H1 (cell line): ENCODE measurements at regions not wholly inside any gene's neighbourhood (a gene's known extent, or its start where the extent isn't known, plus 50 kb on each side); places are given as distances from the start of the nearest gene placed in this dataset.

ENCODE experiments used
- CTCF ChIA-PET: fragments of 300-600 bp; sonication (Branson Sonifier 250); formaldehyde crosslinking; loops from one replicate; lab custom pipeline; 2021; ENCODE audit not compliant: partially characterized antibody; lab: Charles Lee
- POLR2A ChIA-PET: fragments of 300-600 bp; sonication (Branson Sonifier 250); formaldehyde crosslinking; loops from one replicate; lab custom pipeline; 2021; ENCODE audit warnings: inconsistent platforms; ENCODE audit not compliant: partially characterized antibody; lab: Charles Lee
- DNase-seq, 2 experiments: peaks; one replicate each; pipeline versions ENCODE4 v3.0.0 to v3.0.0-alpha.2; 2010 to 2022; ENCODE audit warnings: low spot score in 2 of 2, low read depth in 1 of 2, mixed read lengths in 1 of 2
- FAIRE-seq: peaks from 2 replicates; lab custom pipeline; 2011; peaks lifted over from hg19 to GRCh38; lab: Jason Lieb, UNC
- H2AFZ ChIP-seq: 2 replicates; pipeline ENCODE4 v1.8.1; 2012; ENCODE audit warnings: low read length, inconsistent platforms
- H2AK5ac ChIP-seq: 2 replicates; pipeline ENCODE4 v1.6.1; 2013; ENCODE audit warnings: low read depth, low read length
- H2BK120ac ChIP-seq: replicated peaks from 2 replicates; pipeline ENCODE3; 2013; ENCODE audit warnings: low read depth, low read length, inconsistent platforms
- H2BK12ac ChIP-seq: 2 replicates; pipeline ENCODE4 v1.6.1; 2013; ENCODE audit warnings: low read depth, low read length
- H2BK15ac ChIP-seq: 2 replicates; pipeline ENCODE4 v1.6.1; 2013; ENCODE audit warnings: low read length
- H2BK20ac ChIP-seq: 2 replicates; pipeline ENCODE4 v1.6.1; 2013; ENCODE audit warnings: low read length
- H2BK5ac ChIP-seq: 2 replicates; pipeline ENCODE4 v1.6.1; 2013; ENCODE audit warnings: low read depth, low read length
- H3K14ac ChIP-seq: 2 replicates; pipeline ENCODE4 v1.6.1; 2013; ENCODE audit warnings: inconsistent platforms; ENCODE audit not compliant: insufficient read length
- H3K18ac ChIP-seq: 2 replicates; pipeline ENCODE4 v1.6.1; 2013; ENCODE audit warnings: low read length; ENCODE audit errors: extremely low read depth
- H3K23ac ChIP-seq: 2 replicates; pipeline ENCODE4 v1.6.1; 2013; ENCODE audit warnings: inconsistent platforms; ENCODE audit not compliant: insufficient read length
- H3K23me2 ChIP-seq: 2 replicates; pipeline ENCODE4 v1.6.1; 2013; ENCODE audit warnings: low read depth, low read length
- H3K27ac ChIP-seq: 2 replicates; pipeline ENCODE4 v1.6.1; 2011; ENCODE audit warnings: low read depth, low read length, inconsistent platforms
- H3K27me3 ChIP-seq, 4 experiments: replicated peaks in 1 of 4; 1 replicate in 1 of 4; 2 replicates in 3 of 4; pipeline versions ENCODE4 v1.6.1 to v1.8.1; 2011 to 2013; ENCODE audit warnings: low read length in 3 of 4, mild to moderate bottlenecking in 3 of 4, inconsistent platforms in 2 of 4, mixed read lengths in 2 of 4, moderate library complexity in 1 of 4; ENCODE audit not compliant: control insufficient read depth in 3 of 4, insufficient read depth in 3 of 4; ENCODE audit errors: extremely low read depth in 1 of 4
- H3K36me3 ChIP-seq, 4 experiments: 2 replicates each; pipeline versions ENCODE4 v1.6.1 to v1.8.1; 2011 to 2013; ENCODE audit warnings: mild to moderate bottlenecking in 4 of 4, low read length in 3 of 4, moderate library complexity in 2 of 4, control low read depth in 1 of 4, inconsistent platforms in 1 of 4; ENCODE audit not compliant: insufficient read depth in 4 of 4, control insufficient read depth in 2 of 4
- H3K4ac ChIP-seq: replicated peaks from 2 replicates; pipeline ENCODE3; 2013; ENCODE audit warnings: low read length, low read depth, mixed read lengths, inconsistent platforms; ENCODE audit not compliant: insufficient read length
- H3K4me1 ChIP-seq, 4 experiments: replicated peaks in 1 of 4; 1 replicate in 1 of 4; 2 replicates in 3 of 4; pipeline versions ENCODE4 v1.6.1 to v1.8.1; 2011 to 2013; ENCODE audit warnings: low read length in 3 of 4, inconsistent platforms in 2 of 4, mixed read lengths in 1 of 4; ENCODE audit not compliant: insufficient read depth in 4 of 4, control insufficient read depth in 3 of 4
- H3K4me2 ChIP-seq, 2 experiments: 2 replicates each; pipeline versions ENCODE4 v1.6.1 to v1.8.1; 2011 to 2013; ENCODE audit warnings: low read depth in 2 of 2, low read length in 2 of 2, control low read depth in 1 of 2, inconsistent platforms in 1 of 2, mild to moderate bottlenecking in 1 of 2; ENCODE audit not compliant: insufficient read depth in 1 of 2
- H3K4me3 ChIP-seq, 4 experiments: fragments of 200-600, 300-600 bp in 1 of 4; sonication (generic), shearing (Covaris generic), sonication (Bioruptor Twin) in 1 of 4; 2 replicates each; pipeline versions ENCODE4 v1.5.1 to v1.8.1; 2011 to 2016; ENCODE audit warnings: low read length in 4 of 4, low read depth in 3 of 4, control low read depth in 2 of 4, inconsistent platforms in 2 of 4, mild to moderate bottlenecking in 2 of 4, mixed read lengths in 1 of 4, moderate library complexity in 1 of 4; ENCODE audit not compliant: insufficient read depth in 2 of 4; ENCODE audit errors: extremely low read depth in 1 of 4
- H3K56ac ChIP-seq: replicated peaks from 2 replicates; pipeline ENCODE3; 2013; ENCODE audit warnings: low read depth, mild to moderate bottlenecking, mixed read lengths, low read length, inconsistent platforms; ENCODE audit not compliant: insufficient read length
- H3K79me1 ChIP-seq: 2 replicates; pipeline ENCODE4 v1.6.1; 2013; ENCODE audit warnings: low read depth, low read length, control low read depth
- H3K79me2 ChIP-seq, 2 experiments: 2 replicates each; pipeline versions ENCODE4 v1.6.1 to v1.8.1; 2012 to 2013; ENCODE audit warnings: low read length in 2 of 2, mild to moderate bottlenecking in 2 of 2, inconsistent platforms in 1 of 2; ENCODE audit not compliant: insufficient read depth in 2 of 2, control insufficient read depth in 1 of 2
- H3K9ac ChIP-seq, 4 experiments: replicated peaks in 1 of 4; 1 replicate in 1 of 4; 2 replicates in 3 of 4; pipeline versions ENCODE4 v1.6.1 to v1.8.1; 2011 to 2013; ENCODE audit warnings: low read depth in 3 of 4, low read length in 3 of 4, control low read depth in 2 of 4, mild to moderate bottlenecking in 2 of 4, moderate library complexity in 2 of 4, inconsistent platforms in 1 of 4; ENCODE audit errors: extremely low read depth in 1 of 4
- H3K9me3 ChIP-seq, 2 experiments: 2 replicates each; pipeline versions ENCODE4 v1.6.1 to v1.8.1; 2012 to 2013; ENCODE audit warnings: mild to moderate bottlenecking in 2 of 2, moderate library complexity in 2 of 2, control low read depth in 1 of 2, inconsistent platforms in 1 of 2, low read depth in 1 of 2, low read length in 1 of 2, mixed read lengths in 1 of 2; ENCODE audit not compliant: insufficient read depth in 2 of 2
- H4K20me1 ChIP-seq, 2 experiments: replicated peaks in 1 of 2; 2 replicates each; pipeline versions ENCODE3 to v1.8.1; 2011 to 2013; ENCODE audit warnings: inconsistent platforms in 2 of 2, low read length in 2 of 2, mild to moderate bottlenecking in 1 of 2; ENCODE audit not compliant: insufficient read depth in 2 of 2, control insufficient read depth in 1 of 2
- H4K5ac ChIP-seq: 2 replicates; pipeline ENCODE4 v1.6.1; 2013; ENCODE audit warnings: low read length, low read depth, mixed read lengths, inconsistent platforms; ENCODE audit not compliant: insufficient read length
- H4K8ac ChIP-seq: 2 replicates; pipeline ENCODE4 v1.8.0; 2013; ENCODE audit warnings: mild to moderate bottlenecking, moderate library complexity, low read length, inconsistent platforms; ENCODE audit not compliant: insufficient read depth; ENCODE audit errors: extremely low read depth
- H4K91ac ChIP-seq: replicated peaks from 2 replicates; pipeline ENCODE3; 2013; ENCODE audit warnings: low read length, mixed read lengths, inconsistent platforms; ENCODE audit not compliant: insufficient read length
- TCF12 ChIP-seq: IDR thresholded peaks from 2 replicates; pipeline ENCODE4 v1.6.1; 2011; ENCODE audit warnings: low read depth, mild to moderate bottlenecking, low read length
- USF2 ChIP-seq: IDR thresholded peaks from 2 replicates; pipeline ENCODE4 v1.6.1; 2011; ENCODE audit warnings: low read length, improper control_type of control experiment

GRCh38 chr14:62369919-62370560, 607.8 kb downstream of the SNAPC1 start:
- Histone ChIP-seq H2BK5ac (no peak overlapping the region), H3K27me3 (no peaks in the 10 kb centered on the region), H4K5ac (no peak overlapping the region), H3K23me2 (no peaks in the 10 kb centered on the region), H3K36me3 (no peaks in the 10 kb centered on the region), H3K4me3 (no peak overlapping the region), H3K14ac (no peak overlapping the region), H3K79me1 (no peaks in the 10 kb centered on the region), H3K9me3 (no peaks in the 10 kb centered on the region), H4K20me1 (no peaks in the 10 kb centered on the region), H2BK15ac (no peak overlapping the region), H2BK120ac (no peak overlapping the region), H3K27ac (no peak overlapping the region), H2AFZ (no peak overlapping the region), H3K4me1 (no peaks in the 10 kb centered on the region), H3K56ac (no peak overlapping the region), H2BK12ac (no peak overlapping the region), H3K4ac (no peak overlapping the region), H3K9ac (no peak overlapping the region), H4K8ac (no peak overlapping the region), H3K18ac (no peak overlapping the region), H2BK20ac (no peak overlapping the region), H4K91ac (no peak overlapping the region), H2AK5ac (no peak overlapping the region), H3K23ac (no peak overlapping the region), H3K79me2 (no peaks in the 10 kb centered on the region), H3K4me2 (no peak overlapping the region)
- ChIA-PET CTCF (no interaction called here), POLR2A (no interaction called here)
- DNase-seq = no peak
- FAIRE-seq = no peak
- TF ChIP-seq USF2 (no peak), TCF12 (no peak)
